H1 (cell line): ENCODE measurements at regions not wholly inside any gene's neighbourhood (a gene's known extent, or its start where the extent isn't known, plus 50 kb on each side); places are given as distances from the start of the nearest gene placed in this dataset.

Experiments used
- BRCA1 ChIP-seq: IDR thresholded peaks from 2 replicates; pipeline ENCODE4 v1.6.1; 2012; ENCODE audit warnings: low read depth, low read length, improper control_type of control experiment
- CHD1 ChIP-seq: IDR thresholded peaks from 2 replicates; pipeline ENCODE4 v1.6.1; 2012; ENCODE audit warnings: low read depth, low read length, improper control_type of control experiment
- EZH2 ChIP-seq: fragments of 200-600 bp; sonication (generic); IDR thresholded peaks from 2 replicates; pipeline ENCODE4 v1.7.1; 2012; ENCODE audit warnings: low read depth, mild to moderate bottlenecking, moderate library complexity, low read length, inconsistent platforms; ENCODE audit not compliant: severe bottlenecking
- FOSL1 ChIP-seq: IDR thresholded peaks from 2 replicates; pipeline ENCODE4 v1.6.1; 2011; ENCODE audit warnings: mild to moderate bottlenecking, low read depth, low read length, moderate library complexity; ENCODE audit not compliant: insufficient read depth
- JUND ChIP-seq: IDR thresholded peaks from 2 replicates; pipeline ENCODE4 v1.6.1; 2011; ENCODE audit warnings: mild to moderate bottlenecking, improper control_type of control experiment, low read length
- RFX5 ChIP-seq: IDR thresholded peaks from 2 replicates; pipeline ENCODE4 v1.6.1; 2011; ENCODE audit warnings: low read depth, low read length, improper control_type of control experiment, borderline replicate concordance
- SP1 ChIP-seq: IDR thresholded peaks from 2 replicates; pipeline ENCODE4 v1.6.1; 2011; ENCODE audit warnings: low read depth, low read length
- TAF1 ChIP-seq: IDR thresholded peaks from 2 replicates; pipeline ENCODE4 v1.6.1; 2011; ENCODE audit warnings: mild to moderate bottlenecking, low read depth, low read length
- TF ChIP-seq, protein P1 (sequence below), 3 experiments: IDR thresholded peaks; 1 replicate in 2 of 3; 2 replicates in 1 of 3; pipeline versions ENCODE4 v1.5.1 to v1.6.1; 2011; ENCODE audit warnings: low read length in 3 of 3, mild to moderate bottlenecking in 3 of 3, inconsistent platforms in 2 of 3, low read depth in 1 of 3, moderate library complexity in 1 of 3; ENCODE audit not compliant: insufficient read depth in 1 of 3; ENCODE audit errors: control extremely low read depth in 1 of 3
- TF ChIP-seq, protein P2 (sequence below): IDR thresholded peaks from 2 replicates; pipeline ENCODE4 v1.6.1; 2012; ENCODE audit warnings: low read length, inconsistent platforms

DNA sequence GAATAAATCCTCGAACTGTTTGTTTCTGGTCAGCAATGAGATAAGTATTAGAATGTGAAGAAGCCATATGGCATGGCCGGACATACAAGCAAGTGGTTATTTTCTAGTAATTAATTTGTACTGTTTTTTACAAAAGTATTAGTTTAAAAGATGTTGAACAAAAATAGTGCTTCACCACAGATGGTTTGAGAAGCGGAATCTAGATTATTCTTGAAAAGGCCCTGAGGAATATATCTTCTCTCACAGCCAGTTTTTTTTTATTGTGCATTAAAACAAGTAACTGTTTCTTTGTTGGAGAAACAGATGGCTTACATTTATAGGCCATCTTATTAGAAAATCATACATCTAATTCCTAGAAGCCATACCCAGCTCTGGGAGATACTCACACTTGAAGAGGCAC, 153.3 kb downstream of the TMEM26 start:
- TF ChIP-seq, protein P1, sequence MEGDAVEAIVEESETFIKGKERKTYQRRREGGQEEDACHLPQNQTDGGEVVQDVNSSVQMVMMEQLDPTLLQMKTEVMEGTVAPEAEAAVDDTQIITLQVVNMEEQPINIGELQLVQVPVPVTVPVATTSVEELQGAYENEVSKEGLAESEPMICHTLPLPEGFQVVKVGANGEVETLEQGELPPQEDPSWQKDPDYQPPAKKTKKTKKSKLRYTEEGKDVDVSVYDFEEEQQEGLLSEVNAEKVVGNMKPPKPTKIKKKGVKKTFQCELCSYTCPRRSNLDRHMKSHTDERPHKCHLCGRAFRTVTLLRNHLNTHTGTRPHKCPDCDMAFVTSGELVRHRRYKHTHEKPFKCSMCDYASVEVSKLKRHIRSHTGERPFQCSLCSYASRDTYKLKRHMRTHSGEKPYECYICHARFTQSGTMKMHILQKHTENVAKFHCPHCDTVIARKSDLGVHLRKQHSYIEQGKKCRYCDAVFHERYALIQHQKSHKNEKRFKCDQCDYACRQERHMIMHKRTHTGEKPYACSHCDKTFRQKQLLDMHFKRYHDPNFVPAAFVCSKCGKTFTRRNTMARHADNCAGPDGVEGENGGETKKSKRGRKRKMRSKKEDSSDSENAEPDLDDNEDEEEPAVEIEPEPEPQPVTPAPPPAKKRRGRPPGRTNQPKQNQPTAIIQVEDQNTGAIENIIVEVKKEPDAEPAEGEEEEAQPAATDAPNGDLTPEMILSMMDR (IDR thresholded peaks at IDR 0.05; ENCODE audit: control extremely low read depth in 1 of 3, insufficient read depth in 1 of 3, low read depth in 1 of 3, low read length in 3 of 3): no peak
- TF ChIP-seq FOSL1 (no peak), SP1 (no peak), JUND (no peak), CHD1 (no peak), TAF1 (no peak), EZH2 (no peak), BRCA1 (no peak), RFX5 (no peak)
- TF ChIP-seq, protein P2, sequence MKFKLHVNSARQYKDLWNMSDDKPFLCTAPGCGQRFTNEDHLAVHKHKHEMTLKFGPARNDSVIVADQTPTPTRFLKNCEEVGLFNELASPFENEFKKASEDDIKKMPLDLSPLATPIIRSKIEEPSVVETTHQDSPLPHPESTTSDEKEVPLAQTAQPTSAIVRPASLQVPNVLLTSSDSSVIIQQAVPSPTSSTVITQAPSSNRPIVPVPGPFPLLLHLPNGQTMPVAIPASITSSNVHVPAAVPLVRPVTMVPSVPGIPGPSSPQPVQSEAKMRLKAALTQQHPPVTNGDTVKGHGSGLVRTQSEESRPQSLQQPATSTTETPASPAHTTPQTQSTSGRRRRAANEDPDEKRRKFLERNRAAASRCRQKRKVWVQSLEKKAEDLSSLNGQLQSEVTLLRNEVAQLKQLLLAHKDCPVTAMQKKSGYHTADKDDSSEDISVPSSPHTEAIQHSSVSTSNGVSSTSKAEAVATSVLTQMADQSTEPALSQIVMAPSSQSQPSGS: no peak
